HCT116 (cell line): ENCODE measurements at regions not wholly inside any gene's neighbourhood (a gene's known extent, or its start where the extent isn't known, plus 50 kb on each side); places are given as distances from the start of the nearest gene placed in this dataset.

Experiments
- ATAC-seq: fragments of 200-7000 bp; cut with Tn5 transposase; 2 replicates; pipeline ENCODE4 v1.9.1; 2020; ENCODE audit warnings: mild to moderate bottlenecking, moderate library complexity
- BruUV-seq: library from RNA; stranded (reverse); fragments of 400-500 nt; replicated peaks from 2 replicates; lab custom pipeline; 2021; lab: Mats Ljungman, UMichigan
- CTCF ChIA-PET: fragments of 300-600 bp; sonication (Branson Sonifier 250); formaldehyde crosslinking; loops from one replicate; lab custom pipeline; 2021; ENCODE audit warnings: antibody characterized with exemption; lab: Charles Lee
- POLR2A ChIA-PET: fragments of 300-600, 350-600 bp; sonication (Branson Sonifier 250); formaldehyde crosslinking; loops from one replicate; lab custom pipeline; 2021; ENCODE audit warnings: antibody characterized with exemption; lab: Charles Lee
- RAD21 ChIA-PET, 2 experiments: fragments of 300-600 bp; sonication (Branson Sonifier 250); formaldehyde crosslinking; loops; one replicate each; lab custom pipeline; 2023; ENCODE audit warnings: low total read pairs in 2 of 2; ENCODE audit not compliant: uncharacterized antibody in 2 of 2, unreplicated experiment in 2 of 2, low non-redundant PET in 1 of 2; lab: Charles Lee
- DNase-seq: peaks from one replicate; pipeline ENCODE4 v3.0.0-alpha.2; 2010; ENCODE audit warnings: low read depth, low spot score
- H2AFZ ChIP-seq: fragments of 200-600 bp; shearing (Covaris generic), sonication (generic); 2 replicates; pipeline ENCODE4 v1.6.1; 2017; ENCODE audit warnings: low read depth, mixed run types, mixed read lengths, antibody characterized with exemption, low read length; ENCODE audit not compliant: poor library complexity, severe bottlenecking
- H3K27ac ChIP-seq: 2 replicates; pipeline ENCODE4 v1.5.1; 2012; ENCODE audit warnings: low read depth, low read length
- H3K27me3 ChIP-seq: fragments of 200-600 bp; sonication (generic); 2 replicates; pipeline ENCODE4 v1.6.1; 2016; ENCODE audit warnings: mixed run types, low read length, mixed read lengths; ENCODE audit not compliant: insufficient read depth
- H3K36me3 ChIP-seq, 2 experiments: fragments of 200-500 bp in 1 of 2; fragments of 200-600 bp in 1 of 2; sonication (Bioruptor generic) in 1 of 2; sonication (generic) in 1 of 2; 2 replicates each; pipeline versions ENCODE4 v1.5.1 to v1.6.1; 2014 to 2016; ENCODE audit warnings: low read length in 2 of 2, inconsistent platforms in 1 of 2, mixed read lengths in 1 of 2, mixed run types in 1 of 2; ENCODE audit not compliant: insufficient read depth in 2 of 2, control insufficient read depth in 1 of 2
- H3K4me1 ChIP-seq, 2 experiments: fragments of 200-600 bp in 1 of 2; sonication (generic) in 1 of 2; 2 replicates each; pipeline versions ENCODE4 v1.5.1 to v1.6.1; 2012 to 2017; ENCODE audit warnings: low read length in 2 of 2, inconsistent platforms in 1 of 2, mild to moderate bottlenecking in 1 of 2, mixed read lengths in 1 of 2, mixed run types in 1 of 2, moderate library complexity in 1 of 2; ENCODE audit not compliant: insufficient read depth in 2 of 2, control insufficient read depth in 1 of 2
- H3K4me2 ChIP-seq: fragments of 200-600 bp; sonication (generic); 2 replicates; pipeline ENCODE4 v1.6.1; 2017; ENCODE audit warnings: mixed run types, low read length, mixed read lengths
- H3K4me3 ChIP-seq, 2 experiments: fragments of 200-600 bp in 1 of 2; sonication (generic) in 1 of 2; replicated peaks in 1 of 2; 2 replicates each; pipeline ENCODE4 v1.5.1; 2011 to 2016; ENCODE audit warnings: low read length in 2 of 2, control low read depth in 1 of 2, low read depth in 1 of 2, mild to moderate bottlenecking in 1 of 2, mixed read lengths in 1 of 2, mixed run types in 1 of 2
- H3K79me2 ChIP-seq: fragments of 200-600 bp; sonication (generic); 2 replicates; pipeline ENCODE4 v1.6.1; 2017; ENCODE audit warnings: mild to moderate bottlenecking, mixed run types, low read length, moderate library complexity, mixed read lengths; ENCODE audit not compliant: insufficient read depth
- H3K9ac ChIP-seq: fragments of 200-600 bp; sonication (generic); 2 replicates; pipeline ENCODE4 v1.6.1; 2016; ENCODE audit warnings: low read length, mixed read lengths
- H3K9me2 ChIP-seq: fragments of 200-600 bp; sonication (generic), shearing (Covaris generic); 2 replicates; pipeline ENCODE4 v1.6.1; 2017; ENCODE audit warnings: mixed run types, mild to moderate bottlenecking, moderate library complexity; ENCODE audit not compliant: insufficient read depth
- H3K9me3 ChIP-seq, 2 experiments: fragments of 200-500 bp in 1 of 2; fragments of 200-600 bp in 1 of 2; sonication (Bioruptor generic) in 1 of 2; sonication (generic) in 1 of 2; 2 replicates each; pipeline ENCODE4 v1.6.1; 2014 to 2017; ENCODE audit warnings: low read length in 2 of 2, mixed read lengths in 2 of 2, inconsistent platforms in 1 of 2, low read depth in 1 of 2, mild to moderate bottlenecking in 1 of 2, mixed run types in 1 of 2, moderate library complexity in 1 of 2; ENCODE audit not compliant: control insufficient read depth in 1 of 2, insufficient read depth in 1 of 2
- H4K20me1 ChIP-seq: fragments of 200-600 bp; sonication (generic), shearing (Covaris generic); 2 replicates; pipeline ENCODE4 v1.6.1; 2017; ENCODE audit warnings: mixed run types, mild to moderate bottlenecking, moderate library complexity; ENCODE audit not compliant: insufficient read depth
- CBX3 ChIP-seq: IDR thresholded peaks from 2 replicates; pipeline ENCODE4 v1.6.1; 2012; ENCODE audit warnings: low read depth
- CEBPB ChIP-seq: IDR thresholded peaks from 2 replicates; pipeline ENCODE4 v1.6.1; 2012; ENCODE audit warnings: low read depth
- EGR1 ChIP-seq: IDR thresholded peaks from 2 replicates; pipeline ENCODE4 v1.6.1; 2012; ENCODE audit warnings: low read depth
- EZH2 ChIP-seq: fragments of 200-600 bp; sonication (generic); IDR thresholded peaks from 2 replicates; pipeline ENCODE4 v1.6.1; 2017; ENCODE audit warnings: antibody characterized with exemption, mixed run types
- EZH2phosphoT487 ChIP-seq: fragments of 200-600 bp; IDR thresholded peaks from 2 replicates; pipeline ENCODE4 v1.6.1; 2018; ENCODE audit warnings: antibody characterized with exemption, borderline replicate concordance
- FOSL1 ChIP-seq: IDR thresholded peaks from 2 replicates; pipeline ENCODE4 v1.6.1; 2012; ENCODE audit warnings: low read depth
- JUND ChIP-seq: IDR thresholded peaks from 2 replicates; pipeline ENCODE4 v1.6.1; 2012
- POLR2A ChIP-seq: IDR thresholded peaks from 2 replicates; pipeline ENCODE4 v1.7.0; 2011; ENCODE audit warnings: borderline replicate concordance; ENCODE audit not compliant: insufficient read depth, insufficient read length; ENCODE audit errors: extremely low read depth
- POLR2AphosphoS5 ChIP-seq: IDR thresholded peaks from 2 replicates; pipeline ENCODE4 v1.6.1; 2011; ENCODE audit warnings: mild to moderate bottlenecking, low read depth, low read length, moderate library complexity
- RAD21 ChIP-seq: IDR thresholded peaks from 2 replicates; pipeline ENCODE4 v1.6.1; 2012; ENCODE audit warnings: low read depth, mild to moderate bottlenecking
- SIN3A ChIP-seq: IDR thresholded peaks from 2 replicates; pipeline ENCODE4 v1.6.1; 2012; ENCODE audit warnings: low read depth
- SP1 ChIP-seq: IDR thresholded peaks from 2 replicates; pipeline ENCODE4 v1.6.1; 2012; ENCODE audit warnings: low read depth
- SRF ChIP-seq: IDR thresholded peaks from 2 replicates; pipeline ENCODE4 v1.6.1; 2012; ENCODE audit warnings: low read depth
- TCF7L2 ChIP-seq: IDR thresholded peaks from 2 replicates; pipeline ENCODE4 v1.7.0; 2011; ENCODE audit warnings: borderline replicate concordance, inconsistent platforms; ENCODE audit not compliant: insufficient read depth, insufficient read length; ENCODE audit errors: extremely low read depth
- YY1 ChIP-seq: IDR thresholded peaks from 2 replicates; pipeline ENCODE4 v1.6.1; 2011; ENCODE audit warnings: low read length, low read depth, moderate library complexity, mild to moderate bottlenecking; ENCODE audit not compliant: insufficient replicate concordance; ENCODE audit errors: extremely low read depth
- ZFX ChIP-seq: fragments of 450-650 bp; IDR thresholded peaks from 2 replicates; pipeline ENCODE4 v1.6.1; 2017
- intact Hi-C: fragments of 100-400 bp; cut with micrococcal nuclease; formaldehyde crosslinking; loops from 2 replicates; pipeline ENCODE4 v1.10.0; 2022
- TF ChIP-seq, protein P1 (sequence below): IDR thresholded peaks from 2 replicates; pipeline ENCODE4 v1.6.1; 2011; ENCODE audit warnings: mild to moderate bottlenecking, low read length, moderate library complexity; ENCODE audit not compliant: insufficient replicate concordance; ENCODE audit errors: extremely low read depth
- TF ChIP-seq, protein P2 (sequence below): IDR thresholded peaks from 2 replicates; pipeline ENCODE4 v1.6.1; 2012
- TF ChIP-seq, protein P3 (sequence below): IDR thresholded peaks from 2 replicates; pipeline ENCODE4 v1.6.1; 2012

DNA sequence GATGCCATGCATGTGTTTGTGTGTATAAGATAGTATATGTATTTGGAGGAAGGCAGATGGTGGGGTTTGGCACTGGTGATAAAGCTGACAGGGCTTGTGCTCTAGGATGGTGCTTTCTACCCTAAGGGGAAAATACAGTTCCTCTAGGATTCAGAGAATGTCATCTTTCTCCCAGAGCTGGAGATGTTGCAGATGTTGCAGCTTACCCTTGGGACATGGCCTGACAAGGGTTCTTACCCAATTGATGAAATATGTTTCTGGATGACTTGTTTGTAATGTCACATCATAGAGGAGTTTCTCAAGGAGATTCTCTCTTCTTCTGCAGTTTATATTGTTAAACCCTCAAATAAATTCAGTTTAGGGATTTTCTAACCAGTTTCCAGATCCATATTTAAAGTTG, 52.5 kb upstream of the PITX2 start:
- H4K20me1 ChIP-seq: no peaks in the 10 kb centered on the region
- RAD21 ChIA-PET: no interaction called here
- DNase-seq (no peak), ATAC-seq (no peak)
- intact Hi-C loops: no loop called here
- POLR2A ChIA-PET: no interaction called here
- no peak overlapping the region for H3K4me3 ChIP-seq
- no peak overlapping the region for H3K4me2 ChIP-seq
- no peaks in the 10 kb centered on the region; a peak in 1 of 4 replicates for H3K4me1 ChIP-seq
- no peaks in the 10 kb centered on the region for H3K9me2 ChIP-seq
- no peak overlapping the region for H3K27ac ChIP-seq
- TF ChIP-seq EZH2phosphoT487 (no peak), EGR1 (no peak), ZFX (no peak)
- H3K36me3 ChIP-seq: no peaks in the 10 kb centered on the region
- H3K9ac ChIP-seq: no peak overlapping the region
- H3K79me2 ChIP-seq: no peaks in the 10 kb centered on the region
- H3K9me3 ChIP-seq: no peaks in the 10 kb centered on the region
- no peak overlapping the region for H2AFZ ChIP-seq
- H3K27me3 ChIP-seq: no peaks in the 10 kb centered on the region
- CTCF ChIA-PET: no interaction called here
- no TSS peak for BruUV-seq

DNA sequence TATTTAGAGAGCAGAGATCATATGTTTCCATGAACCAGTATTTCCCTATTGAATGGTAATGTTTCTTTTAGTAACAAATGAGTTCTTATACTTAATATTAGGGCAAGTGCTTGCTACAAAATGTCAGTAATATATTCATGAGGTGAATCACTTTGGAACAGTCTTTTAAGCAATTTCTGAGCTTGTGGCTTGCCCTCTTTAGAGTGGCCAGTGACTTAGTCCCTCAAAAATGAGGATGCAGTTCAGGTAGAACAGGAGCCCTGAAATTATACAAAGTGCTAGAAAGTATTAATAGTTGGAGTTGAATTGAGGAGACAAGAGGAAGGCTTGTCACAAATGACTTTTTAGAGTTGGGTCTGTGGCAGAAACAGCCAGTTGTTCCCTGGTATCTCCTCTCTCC, 53.4 kb upstream of the PITX2 start:
- Histone ChIP-seq H3K79me2 (no peaks in the 10 kb centered on the region), H3K9me2 (no peaks in the 10 kb centered on the region), H3K36me3 (no peaks in the 10 kb centered on the region), H3K27ac (no peak overlapping the region), H2AFZ (no peak overlapping the region), H3K4me1 (no peaks in the 10 kb centered on the region; a peak in 1 of 4 replicates), H3K4me2 (no peak overlapping the region), H3K9me3 (no peaks in the 10 kb centered on the region), H3K27me3 (no peaks in the 10 kb centered on the region), H3K9ac (no peak overlapping the region), H3K4me3 (no peak overlapping the region), H4K20me1 (no peaks in the 10 kb centered on the region)
- ATAC-seq: no peak
- ChIA-PET POLR2A (no interaction called here), RAD21 (no interaction called here), CTCF (no interaction called here)
- DNase-seq: no peak
- intact Hi-C loops: no loop called here
- BruUV-seq: no TSS peak
- TF ChIP-seq, protein P1, sequence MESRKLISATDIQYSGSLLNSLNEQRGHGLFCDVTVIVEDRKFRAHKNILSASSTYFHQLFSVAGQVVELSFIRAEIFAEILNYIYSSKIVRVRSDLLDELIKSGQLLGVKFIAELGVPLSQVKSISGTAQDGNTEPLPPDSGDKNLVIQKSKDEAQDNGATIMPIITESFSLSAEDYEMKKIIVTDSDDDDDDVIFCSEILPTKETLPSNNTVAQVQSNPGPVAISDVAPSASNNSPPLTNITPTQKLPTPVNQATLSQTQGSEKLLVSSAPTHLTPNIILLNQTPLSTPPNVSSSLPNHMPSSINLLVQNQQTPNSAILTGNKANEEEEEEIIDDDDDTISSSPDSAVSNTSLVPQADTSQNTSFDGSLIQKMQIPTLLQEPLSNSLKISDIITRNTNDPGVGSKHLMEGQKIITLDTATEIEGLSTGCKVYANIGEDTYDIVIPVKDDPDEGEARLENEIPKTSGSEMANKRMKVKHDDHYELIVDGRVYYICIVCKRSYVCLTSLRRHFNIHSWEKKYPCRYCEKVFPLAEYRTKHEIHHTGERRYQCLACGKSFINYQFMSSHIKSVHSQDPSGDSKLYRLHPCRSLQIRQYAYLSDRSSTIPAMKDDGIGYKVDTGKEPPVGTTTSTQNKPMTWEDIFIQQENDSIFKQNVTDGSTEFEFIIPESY: no peak
- TF ChIP-seq JUND (no peak), FOSL1 (no peak), EGR1 (no peak), CEBPB (no peak), YY1 (no peak), EZH2 (no peak), SP1 (no peak), POLR2A (no peak), CBX3 (no peak), TCF7L2 (no peak), POLR2AphosphoS5 (no peak), EZH2phosphoT487 (no peak), RAD21 (no peak), SRF (no peak), SIN3A (no peak)
- TF ChIP-seq, protein P2, sequence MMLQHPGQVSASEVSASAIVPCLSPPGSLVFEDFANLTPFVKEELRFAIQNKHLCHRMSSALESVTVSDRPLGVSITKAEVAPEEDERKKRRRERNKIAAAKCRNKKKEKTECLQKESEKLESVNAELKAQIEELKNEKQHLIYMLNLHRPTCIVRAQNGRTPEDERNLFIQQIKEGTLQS: no peak
- TF ChIP-seq, protein P3, sequence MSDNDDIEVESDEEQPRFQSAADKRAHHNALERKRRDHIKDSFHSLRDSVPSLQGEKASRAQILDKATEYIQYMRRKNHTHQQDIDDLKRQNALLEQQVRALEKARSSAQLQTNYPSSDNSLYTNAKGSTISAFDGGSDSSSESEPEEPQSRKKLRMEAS: no peak
